KBM-7 (cell line): ENCODE measurements at regions not wholly inside any gene's neighbourhood (a gene's known extent, or its start where the extent isn't known, plus 50 kb on each side); places are given as distances from the start of the nearest gene placed in this dataset.
"Not testable (repeated sequence)": the region's sequence is repeated elsewhere in the genome, so short reads cannot be mapped to it uniquely, and the experiment has no call there.

ENCODE experiments used
- DNase-seq: peaks from one replicate; pipeline ENCODE4 v3.0.0-alpha.2; 2015
- in situ Hi-C: fragments of 300-500 bp; cut with MboI; formaldehyde crosslinking; loops from 2 replicates; pipeline ENCODE4 v1.14.3; 2020; ENCODE audit warnings: low sequenced_read_pairs, low pct_unique_long_range_greater_than_20kb, mixed read lengths

GRCh38 chr12:127928615-127929571, 338.1 kb upstream of the TMEM132C start:
- DNase-seq, result no peak
- in situ Hi-C loops, result no loop called here

DNA sequence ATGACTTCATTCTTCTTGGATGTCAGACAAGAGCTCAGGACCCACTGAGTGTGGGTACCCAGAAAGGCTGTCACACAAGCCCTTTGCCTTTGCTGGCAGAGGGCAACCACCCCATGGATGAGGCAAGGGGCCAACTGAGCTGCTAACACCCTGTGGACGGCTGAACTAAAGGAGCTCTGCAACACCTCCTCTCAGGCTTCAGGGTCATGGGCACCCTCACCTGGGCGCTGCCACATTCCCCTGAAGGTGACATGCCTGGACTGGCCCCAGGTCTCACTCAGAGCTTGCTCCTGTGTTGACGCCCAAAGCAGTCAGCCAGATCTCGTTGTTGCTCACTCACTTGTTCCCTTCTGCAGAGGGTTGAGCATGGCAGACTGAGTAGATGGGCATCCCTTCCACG, 336.8 kb upstream of the TMEM132C start:
- no peak for DNase-seq
- in situ Hi-C loops, result no loop called here

DNA sequence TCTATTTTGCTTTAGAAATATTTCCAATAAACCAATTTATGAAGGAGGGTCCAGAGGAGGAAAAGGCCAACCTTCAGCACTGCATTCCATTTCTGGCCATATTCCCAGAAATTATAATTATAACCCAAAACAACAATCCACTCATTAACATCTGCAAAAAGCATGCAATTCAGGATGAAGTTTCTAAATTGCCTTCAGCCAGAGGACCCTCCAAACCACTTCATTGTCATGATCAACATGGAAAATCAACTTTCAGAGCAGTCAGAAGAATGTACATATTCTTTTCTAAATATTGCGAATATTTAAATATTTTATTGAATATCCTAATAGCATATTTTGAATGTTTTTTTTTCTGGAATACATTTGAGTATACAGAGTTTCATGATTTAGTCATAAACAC, 332.6 kb upstream of the TMEM132C start:
- no peak for DNase-seq
- in situ Hi-C loops, result no loop called here

- no peak for DNase-seq
- in situ Hi-C loops, result no loop called here
Observed at GRCh38 chr12:127936463-127936862, 330.5 kb upstream of the TMEM132C start.

DNA sequence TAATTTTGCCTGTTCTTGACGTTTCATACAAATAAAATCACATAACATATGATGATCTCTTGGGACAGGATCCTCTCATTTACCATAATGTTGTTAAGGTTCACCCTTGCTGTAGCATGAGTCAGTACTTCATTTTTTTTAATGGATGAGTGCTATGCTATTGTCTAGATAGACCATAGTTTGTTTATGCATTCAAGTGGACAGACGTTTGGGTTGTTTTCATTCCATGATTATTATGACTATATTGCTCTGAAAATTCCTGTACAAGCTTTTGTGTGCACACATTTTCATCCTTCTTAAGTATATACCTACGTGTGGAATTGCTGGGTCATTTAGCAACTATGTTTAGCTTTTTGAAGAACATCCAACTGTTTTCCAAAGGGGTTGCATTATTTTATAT, 325.6 kb upstream of the TMEM132C start:
- in situ Hi-C loops, result no loop called here
- no peak for DNase-seq

- in situ Hi-C loops, result no loop called here
- no peak for DNase-seq
Observed at GRCh38 chr12:127942981-127943380, 324.0 kb upstream of the TMEM132C start.

- in situ Hi-C loops, result no loop called here
- no peak for DNase-seq
Observed at GRCh38 chr12:127943481-127944210, 323.3 kb upstream of the TMEM132C start.

GRCh38 chr12:127944211-127944899, 322.6 kb upstream of the TMEM132C start:
- DNase-seq, result no peak
- in situ Hi-C loops, result no loop called here

GRCh38 chr12:127957001-127957660, 309.8 kb upstream of the TMEM132C start:
- DNase-seq, result no peak
- in situ Hi-C loops, result no loop called here

DNA sequence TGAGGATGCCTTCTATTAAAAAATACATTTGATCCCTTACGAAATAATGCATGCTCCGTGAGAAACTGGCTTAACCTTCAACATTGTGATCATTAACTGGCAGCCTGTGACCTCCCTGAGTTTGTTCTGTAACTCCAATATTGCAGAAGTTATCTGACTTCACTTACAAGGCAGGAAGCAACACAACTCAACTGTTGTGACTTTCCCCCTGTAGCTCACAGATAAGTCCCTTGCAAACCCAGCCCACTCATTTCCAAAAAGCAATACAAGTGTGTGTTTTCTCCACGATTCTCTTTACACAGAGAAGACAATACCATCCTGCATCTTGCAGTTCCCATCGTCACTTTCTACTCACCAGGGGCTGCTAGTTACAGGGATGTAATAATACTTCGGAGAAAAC, 304.7 kb upstream of the TMEM132C start:
- no peak for DNase-seq
- in situ Hi-C loops, result no loop called here

- in situ Hi-C loops, result no loop called here
- DNase-seq, result no peak
Observed at GRCh38 chr12:127963933-127964332, 303.0 kb upstream of the TMEM132C start.

GRCh38 chr12:127964717-127965116, 302.3 kb upstream of the TMEM132C start:
- in situ Hi-C loops, result no loop called here
- peak; percentile 2 for DNase-seq

- DNase-seq, result no peak
- in situ Hi-C loops, result no loop called here
Observed at GRCh38 chr12:127966331-127966730, 300.6 kb upstream of the TMEM132C start.

DNA sequence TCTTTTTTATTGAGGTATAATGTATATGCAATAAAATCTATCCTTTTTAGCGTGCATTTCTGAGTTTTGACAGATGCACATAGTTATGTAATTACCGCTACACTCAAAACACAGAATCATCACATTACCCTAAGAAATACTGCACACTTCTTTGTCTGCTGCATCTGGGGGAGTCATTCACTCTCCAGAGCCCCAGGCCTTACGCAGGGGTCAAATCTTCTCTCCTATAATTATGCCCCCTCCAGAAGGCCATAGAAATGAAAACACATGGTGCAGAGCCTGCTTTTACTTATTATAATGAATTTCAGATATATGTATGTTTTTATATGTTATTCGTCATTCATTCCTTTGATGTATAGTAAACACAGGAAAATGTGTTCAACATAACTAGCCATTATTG, 296.5 kb upstream of the TMEM132C start:
- in situ Hi-C loops, result no loop called here
- no peak for DNase-seq

DNA sequence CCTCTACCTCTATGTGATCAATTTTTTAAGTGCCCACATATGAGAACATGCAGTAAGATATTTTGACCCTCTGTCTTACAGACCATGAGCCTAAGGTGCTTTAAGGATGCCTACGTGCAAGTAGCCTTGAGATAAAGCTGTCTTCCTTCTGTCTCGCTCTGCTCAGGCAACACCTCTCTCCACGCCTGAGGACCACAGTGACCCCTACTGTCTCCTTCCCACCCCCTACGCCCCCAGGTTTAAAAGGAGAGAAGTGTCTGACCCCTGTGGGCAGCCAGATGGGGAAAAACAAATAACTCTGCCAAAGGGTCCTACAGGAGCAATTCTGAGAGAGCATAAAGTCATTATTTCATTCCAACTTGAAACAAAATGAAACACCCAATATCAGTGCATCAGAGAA, 286.4 kb upstream of the TMEM132C start:
- no peak for DNase-seq
- in situ Hi-C loops, result no loop called here

GRCh38 chr12:127981875-127982274, 285.1 kb upstream of the TMEM132C start:
- no peak for DNase-seq
- in situ Hi-C loops, result no loop called here

GRCh38 chr12:127983213-127983791, 283.7 kb upstream of the TMEM132C start:
- in situ Hi-C loops, DNase-seq: not testable (repeated sequence)

DNA sequence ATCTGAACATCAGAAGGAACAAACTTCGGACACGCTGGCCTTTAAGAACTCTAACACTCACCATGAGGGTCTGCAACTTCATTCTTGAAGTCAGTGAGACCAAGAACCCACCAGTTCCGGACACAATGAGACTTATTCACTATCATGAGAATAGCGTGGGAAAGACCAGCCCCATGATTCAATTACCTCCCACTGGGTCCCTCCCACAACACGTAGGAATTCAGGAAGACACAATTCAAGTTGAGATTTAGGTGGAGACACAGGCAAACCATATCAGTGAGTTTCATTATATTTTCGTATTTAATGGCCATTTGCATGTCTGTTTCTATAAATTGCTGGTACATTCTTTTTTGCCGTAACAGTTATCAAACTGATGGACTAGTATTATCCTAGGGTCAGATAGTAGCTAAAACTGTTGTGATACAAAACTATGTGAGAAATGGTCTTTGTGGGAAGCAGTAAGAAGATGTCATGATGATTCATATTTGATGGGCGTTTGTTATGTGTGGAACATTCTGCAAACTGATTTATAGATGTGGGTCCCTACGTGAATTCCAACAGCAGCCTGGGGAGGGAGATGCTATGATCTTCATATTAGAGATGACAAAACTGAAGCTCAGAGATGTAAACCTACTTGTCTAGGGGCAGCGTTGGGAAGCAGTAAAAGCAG, 282.4 kb upstream of the TMEM132C start:
- in situ Hi-C loops, result no loop called here
- no peak for DNase-seq
